Testis (tissue), 2 donors: ENCODE measurements at regions not wholly inside any gene's neighbourhood (a gene's known extent, or its start where the extent isn't known, plus 50 kb on each side); places are given as distances from the start of the nearest gene placed in this dataset.

Experiments
- CTCF ChIP-seq, 3 experiments: fragments of 450-650 bp in 2 of 3; fragments of 200-600 bp in 1 of 3; sonication (generic) in 1 of 3; IDR thresholded peaks; one replicate each; pipeline ENCODE4 v1.5.1; 2016 to 2019; ENCODE audit warnings: antibody characterized with exemption in 3 of 3, mild to moderate bottlenecking in 2 of 3, moderate library complexity in 1 of 3
- POLR2A ChIP-seq: fragments of 450-650 bp; IDR thresholded peaks from one replicate; pipeline ENCODE4 v1.6.1; 2017; ENCODE audit warnings: antibody characterized with exemption, mild to moderate bottlenecking, moderate library complexity

GRCh38 chr1:175840787-175841186 lies 97.4 kb upstream of the TNR start:
- TF ChIP-seq CTCF (IDR thresholded peaks at IDR 0.05) (no peak), POLR2A (no peak)
